H9 (cell line): ENCODE measurements at regions not wholly inside any gene's neighbourhood (a gene's known extent, or its start where the extent isn't known, plus 50 kb on each side); places are given as distances from the start of the nearest gene placed in this dataset.

ENCODE experiments used
- DNase-seq: peaks from one replicate; pipeline ENCODE4 v3.0.0-alpha.2; 2017
- H2AFZ ChIP-seq: one replicate; pipeline ENCODE4 v1.6.1; 2013; ENCODE audit warnings: mild to moderate bottlenecking, low read length, control low read depth, moderate library complexity
- H2AK5ac ChIP-seq: 2 replicates; pipeline ENCODE4 v1.6.1; 2013; ENCODE audit warnings: low read length, control low read depth, mixed read lengths; ENCODE audit not compliant: insufficient read length
- H2BK120ac ChIP-seq: one replicate; pipeline ENCODE4 v1.6.1; 2013; ENCODE audit warnings: low read depth, mild to moderate bottlenecking, low read length, control low read depth, inconsistent platforms; ENCODE audit not compliant: poor library complexity, severe bottlenecking
- H2BK12ac ChIP-seq: 2 replicates; pipeline ENCODE4 v1.6.1; 2013; ENCODE audit warnings: low read length, control low read depth, mixed read lengths, low read depth; ENCODE audit not compliant: insufficient read length
- H2BK15ac ChIP-seq: 2 replicates; pipeline ENCODE4 v1.6.1; 2013; ENCODE audit warnings: low read depth, low read length, control low read depth
- H2BK20ac ChIP-seq: one replicate; pipeline ENCODE4 v1.6.1; 2013; ENCODE audit warnings: low read depth, mild to moderate bottlenecking, low read length, control low read depth, inconsistent platforms; ENCODE audit not compliant: poor library complexity, severe bottlenecking
- H2BK5ac ChIP-seq: 2 replicates; pipeline ENCODE4 v1.6.1; 2013; ENCODE audit warnings: low read length, control low read depth, mixed read lengths; ENCODE audit not compliant: insufficient read length
- H3K14ac ChIP-seq: 2 replicates; pipeline ENCODE4 v1.6.1; 2013; ENCODE audit warnings: low read length, control low read depth; ENCODE audit not compliant: insufficient read depth
- H3K18ac ChIP-seq: 2 replicates; pipeline ENCODE4 v1.6.1; 2013; ENCODE audit warnings: low read depth, mild to moderate bottlenecking, mixed read lengths, low read length, control low read depth; ENCODE audit not compliant: insufficient read length
- H3K23ac ChIP-seq: 2 replicates; pipeline ENCODE4 v1.6.1; 2013; ENCODE audit warnings: low read length, control low read depth, mixed read lengths, low read depth; ENCODE audit not compliant: insufficient read length
- H3K23me2 ChIP-seq: 2 replicates; pipeline ENCODE4 v1.6.1; 2013; ENCODE audit warnings: low read depth, mild to moderate bottlenecking, mixed read lengths, low read length, control low read depth; ENCODE audit not compliant: insufficient read length, poor library complexity, severe bottlenecking
- H3K27ac ChIP-seq: 2 replicates; pipeline ENCODE4 v1.5.1; 2013; ENCODE audit warnings: low read length, control low read depth, mixed read lengths, low read depth; ENCODE audit not compliant: insufficient read length
- H3K27me3 ChIP-seq: 2 replicates; pipeline ENCODE4 v1.6.1; 2013; ENCODE audit warnings: low read length, control low read depth, inconsistent platforms; ENCODE audit not compliant: insufficient read depth
- H3K4ac ChIP-seq: 2 replicates; pipeline ENCODE4 v1.6.1; 2013; ENCODE audit warnings: low read depth, mild to moderate bottlenecking, control low read depth, inconsistent platforms, low read length, moderate library complexity
- H3K4me1 ChIP-seq: 2 replicates; pipeline ENCODE4 v1.6.1; 2013; ENCODE audit warnings: low read length, control low read depth, inconsistent platforms; ENCODE audit not compliant: insufficient read depth
- H3K4me2 ChIP-seq: 2 replicates; pipeline ENCODE4 v1.6.1; 2013; ENCODE audit warnings: low read length, control low read depth, mixed read lengths; ENCODE audit not compliant: insufficient read length, insufficient read depth
- H3K56ac ChIP-seq: 2 replicates; pipeline ENCODE4 v1.6.1; 2013; ENCODE audit warnings: low read depth, mild to moderate bottlenecking, mixed read lengths, low read length, control low read depth; ENCODE audit not compliant: insufficient read length
- H3K79me1 ChIP-seq: 2 replicates; pipeline ENCODE4 v1.6.1; 2013; ENCODE audit warnings: low read depth, mild to moderate bottlenecking, moderate library complexity, low read length, control low read depth, inconsistent platforms; ENCODE audit not compliant: insufficient read depth, poor library complexity, severe bottlenecking
- H3K79me2 ChIP-seq: 2 replicates; pipeline ENCODE4 v1.6.1; 2013; ENCODE audit warnings: low read length, control low read depth, inconsistent platforms; ENCODE audit not compliant: insufficient read depth
- H3K9ac ChIP-seq: 2 replicates; pipeline ENCODE4 v1.6.1; 2013; ENCODE audit warnings: low read length, control low read depth, mixed read lengths; ENCODE audit not compliant: insufficient read length; ENCODE audit errors: extremely low read depth
- H3K9me3 ChIP-seq: one replicate; pipeline ENCODE4 v1.6.1; 2013; ENCODE audit warnings: low read depth, low read length, inconsistent platforms; ENCODE audit not compliant: control insufficient read depth
- H3T11ph ChIP-seq: one replicate; pipeline ENCODE4 v1.6.1; 2013; ENCODE audit warnings: mild to moderate bottlenecking, low read length, control low read depth, inconsistent platforms
- H4K20me1 ChIP-seq: one replicate; pipeline ENCODE4 v1.6.1; 2013; ENCODE audit not compliant: control insufficient read depth, insufficient read length, insufficient read depth
- H4K5ac ChIP-seq: 2 replicates; pipeline ENCODE4 v1.6.1; 2013; ENCODE audit warnings: low read depth, mild to moderate bottlenecking, mixed read lengths, low read length, control low read depth; ENCODE audit not compliant: insufficient read length
- H4K8ac ChIP-seq: replicated peaks from 2 replicates; pipeline ENCODE4 v1.6.1; 2013; ENCODE audit warnings: low read length, control low read depth, mixed read lengths, low read depth; ENCODE audit not compliant: insufficient read length
- H4K91ac ChIP-seq: 2 replicates; pipeline ENCODE4 v1.6.1; 2013; ENCODE audit warnings: low read depth, mild to moderate bottlenecking, moderate library complexity, mixed read lengths, low read length, control low read depth; ENCODE audit not compliant: insufficient read length
- H3K27ac Mint-ChIP-seq, 3 experiments: 2 replicates in 2 of 3; 3 replicates in 1 of 3; pipeline ENCODE4 v1.8.0; 2020 to 2021; ENCODE audit warnings: mixed read lengths in 3 of 3, mild to moderate bottlenecking in 1 of 3, moderate library complexity in 1 of 3
- H3K27me3 Mint-ChIP-seq: 2 replicates; pipeline ENCODE4 v1.8.0; 2021; ENCODE audit warnings: low read depth, mild to moderate bottlenecking, moderate library complexity, mixed read lengths
- H3K36me3 Mint-ChIP-seq, 3 experiments: 2 replicates in 2 of 3; 3 replicates in 1 of 3; pipeline ENCODE4 v1.8.0; 2020 to 2021; ENCODE audit warnings: low read depth in 3 of 3, mixed read lengths in 3 of 3; ENCODE audit not compliant: insufficient read depth in 1 of 3
- H3K4me1 Mint-ChIP-seq, 2 experiments: 2 replicates each; pipeline ENCODE4 v1.8.0; 2020; ENCODE audit warnings: mixed read lengths in 2 of 2
- H3K4me3 Mint-ChIP-seq, 2 experiments: 2 replicates in 1 of 2; 3 replicates in 1 of 2; pipeline ENCODE4 v1.8.0; 2020 to 2021; ENCODE audit warnings: mild to moderate bottlenecking in 2 of 2, mixed read lengths in 2 of 2, moderate library complexity in 1 of 2
- H3K9me3 Mint-ChIP-seq, 2 experiments: 2 replicates in 1 of 2; 3 replicates in 1 of 2; pipeline ENCODE4 v1.8.0; 2020; ENCODE audit warnings: mild to moderate bottlenecking in 2 of 2, mixed read lengths in 2 of 2, moderate library complexity in 1 of 2
- TF ChIP-seq, protein P1 (sequence below): fragments of 200-600 bp; sonication (generic); conservative IDR thresholded peaks from 3 replicates; pipeline ENCODE4 v1.8.0; 2021; ENCODE audit warnings: antibody characterized with exemption, mild to moderate bottlenecking

DNA sequence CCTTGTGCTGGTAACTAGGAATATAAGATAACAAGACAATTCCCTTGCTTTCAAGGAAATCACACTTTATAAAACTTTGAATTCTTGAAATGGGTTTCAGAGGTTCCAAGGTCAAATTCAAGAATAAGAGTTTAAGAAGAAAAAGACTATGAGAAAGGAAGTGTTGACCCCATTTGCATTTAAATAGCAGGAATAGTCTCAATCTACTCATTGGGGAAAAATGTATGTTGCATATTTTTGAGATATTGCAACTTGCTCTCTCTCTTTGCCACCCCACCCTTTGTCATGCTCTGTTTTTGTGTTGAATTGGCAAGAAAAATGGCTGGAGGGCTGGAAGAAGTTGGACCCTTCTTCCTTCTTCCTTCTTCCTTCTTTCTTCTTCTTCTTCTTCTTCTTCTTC is 699.2 kb downstream of the TUSC7 start:
- Histone ChIP-seq H3K27ac (no peak overlapping the region), H2BK12ac (no peak overlapping the region), H3T11ph (no peak overlapping the region), H4K20me1 (no peaks in the 10 kb centered on the region), H3K79me1 (no peaks in the 10 kb centered on the region), H3K23ac (no peak overlapping the region), H2BK15ac (no peak overlapping the region), H3K79me2 (no peaks in the 10 kb centered on the region), H3K4me1 (peaks cover 5% of the 10 kb centered on the region; the same call in 1 of the 2 replicates), H3K23me2 (no peaks in the 10 kb centered on the region), H2BK5ac (no peak overlapping the region), H3K27me3 (no peaks in the 10 kb centered on the region), H3K9ac (no peak overlapping the region), H3K4ac (no peak overlapping the region), H4K5ac (no peak overlapping the region), H3K9me3 (no peaks in the 10 kb centered on the region), H4K91ac (no peak overlapping the region), H2AK5ac (no peak overlapping the region), H3K14ac (no peak overlapping the region), H4K8ac (no peak overlapping the region), H3K18ac (no peak overlapping the region), H3K56ac (no peak overlapping the region), H2AFZ (no peak overlapping the region), H3K4me2 (no peak overlapping the region), H2BK20ac (no peak overlapping the region), H2BK120ac (no peak overlapping the region)
- DNase-seq = no peak
- Mint-ChIP-seq H3K27me3 (no peaks in the 10 kb centered on the region), H3K36me3 (peaks cover 0 to 4% (median 2%) of the 10 kb centered on the region in 3 experiments; a peak in 1 of 7 replicates), H3K27ac (no peak overlapping the region), H3K9me3 (no peaks in the 10 kb centered on the region; a peak in 1 of 5 replicates), H3K4me3 (no peak overlapping the region; a peak in 1 of 5 replicates), H3K4me1 (peaks cover 42 to 51% of the 10 kb centered on the region in 2 experiments)
- TF ChIP-seq, protein P1, sequence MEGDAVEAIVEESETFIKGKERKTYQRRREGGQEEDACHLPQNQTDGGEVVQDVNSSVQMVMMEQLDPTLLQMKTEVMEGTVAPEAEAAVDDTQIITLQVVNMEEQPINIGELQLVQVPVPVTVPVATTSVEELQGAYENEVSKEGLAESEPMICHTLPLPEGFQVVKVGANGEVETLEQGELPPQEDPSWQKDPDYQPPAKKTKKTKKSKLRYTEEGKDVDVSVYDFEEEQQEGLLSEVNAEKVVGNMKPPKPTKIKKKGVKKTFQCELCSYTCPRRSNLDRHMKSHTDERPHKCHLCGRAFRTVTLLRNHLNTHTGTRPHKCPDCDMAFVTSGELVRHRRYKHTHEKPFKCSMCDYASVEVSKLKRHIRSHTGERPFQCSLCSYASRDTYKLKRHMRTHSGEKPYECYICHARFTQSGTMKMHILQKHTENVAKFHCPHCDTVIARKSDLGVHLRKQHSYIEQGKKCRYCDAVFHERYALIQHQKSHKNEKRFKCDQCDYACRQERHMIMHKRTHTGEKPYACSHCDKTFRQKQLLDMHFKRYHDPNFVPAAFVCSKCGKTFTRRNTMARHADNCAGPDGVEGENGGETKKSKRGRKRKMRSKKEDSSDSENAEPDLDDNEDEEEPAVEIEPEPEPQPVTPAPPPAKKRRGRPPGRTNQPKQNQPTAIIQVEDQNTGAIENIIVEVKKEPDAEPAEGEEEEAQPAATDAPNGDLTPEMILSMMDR = no peak
